ENCODE measurements at regions not wholly inside any gene's neighbourhood (a gene's known extent, or its start where the extent isn't known, plus 50 kb on each side); places are given as distances from the start of the nearest gene placed in this dataset.

DNA sequence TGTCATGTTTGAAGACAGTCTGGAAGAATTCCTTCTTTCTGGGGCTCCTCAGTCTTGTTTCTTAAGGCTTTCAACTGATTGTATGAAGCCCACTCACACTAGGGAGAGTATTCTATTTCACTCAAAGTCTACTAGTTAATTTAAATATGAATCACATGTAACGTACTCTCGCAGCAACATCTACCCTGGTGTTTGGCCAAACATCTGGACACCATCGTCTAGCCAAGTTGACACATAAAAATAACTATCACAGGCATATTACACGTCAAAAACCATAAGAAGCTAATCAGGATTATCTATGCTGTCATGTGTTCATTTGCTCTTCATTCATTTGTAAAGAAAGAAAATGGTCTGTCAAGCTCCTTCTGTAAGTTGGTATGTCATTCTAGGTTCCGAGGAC is 787.4 kb downstream of the KCNJ2 start:
- TF ChIP-seq CTCF (IDR thresholded peaks at IDR 0.05) (no peak), POLR2A (IDR thresholded peaks at IDR 0.05) (no peak)
